ENCODE measurements at regions not wholly inside any gene's neighbourhood (a gene's known extent, or its start where the extent isn't known, plus 50 kb on each side); places are given as distances from the start of the nearest gene placed in this dataset.

DNA sequence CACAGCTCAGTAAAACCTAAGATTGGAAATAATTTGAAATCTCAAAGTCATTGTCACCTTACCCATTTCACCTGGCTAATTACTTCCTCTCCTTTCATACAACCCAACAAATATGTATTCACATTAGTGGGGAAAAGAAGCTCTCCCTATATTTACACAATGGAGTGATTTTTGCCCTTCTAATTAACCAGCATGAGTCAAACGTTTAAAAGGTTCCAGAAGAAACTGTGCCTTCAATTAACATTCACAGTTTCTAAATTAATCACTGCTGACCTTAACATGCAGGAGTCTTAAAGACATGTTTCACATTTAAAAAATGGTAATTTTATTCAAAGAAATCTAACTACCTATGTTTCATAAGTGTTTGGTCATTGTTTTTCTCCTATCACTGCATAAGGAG is 254.6 kb downstream of the CBLL2 start:
- DNase-seq (no peak), ATAC-seq (ENCODE audit: low FRiP score) (no peak)
- Histone ChIP-seq H3K9me3 (ENCODE audit: control insufficient read depth, low read length) (peaks cover 2% of the 10 kb centered on the region), H3K27me3 (ENCODE audit: control insufficient read depth in 1 of 2, insufficient read depth in 2 of 2, low read length in 1 of 2) (no peaks in the 10 kb centered on the region), H3K4me1 (ENCODE audit: control insufficient read depth in 1 of 2, insufficient read depth in 2 of 2, low read length in 2 of 2) (no peaks in the 10 kb centered on the region), H3K27ac (ENCODE audit: low read depth in 1 of 2, low read length in 2 of 2) (no peak overlapping the region), H3K36me3 (ENCODE audit: control insufficient read depth in 1 of 2, insufficient read depth in 2 of 2, low read length in 1 of 2) (no peaks in the 10 kb centered on the region), H3K4me3 (ENCODE audit: low read length in 2 of 2) (no peak overlapping the region)
- 36 to 60% methylated on average over 1 of the region's 1 CpG for WGBS, 2 donors
- intact Hi-C loops (cut with DNase I): no loop called here

DNA sequence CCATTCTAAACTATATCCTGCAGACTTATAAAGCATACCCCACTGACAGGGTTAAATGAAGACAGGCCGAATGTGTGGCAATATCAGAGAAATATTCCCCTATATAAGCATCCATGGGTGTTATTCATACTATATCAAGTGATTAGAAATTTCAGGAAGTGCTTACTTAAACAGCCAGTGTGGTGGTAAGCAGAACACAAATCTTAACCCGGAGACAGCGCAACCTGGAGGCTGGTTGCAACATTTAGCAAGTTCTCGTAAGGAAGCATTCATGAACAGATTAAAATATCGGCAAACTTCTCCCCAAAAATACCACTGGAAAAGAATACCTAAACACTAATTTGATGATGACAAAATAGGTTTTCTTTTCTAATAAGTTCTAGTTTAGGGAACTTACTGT is 261.2 kb downstream of the CBLL2 start:
- H3K36me3 ChIP-seq (ENCODE audit: control insufficient read depth in 1 of 2, insufficient read depth in 2 of 2, low read length in 1 of 2): no peaks in the 10 kb centered on the region
- H3K4me3 ChIP-seq (ENCODE audit: low read length in 2 of 2): no peak overlapping the region
- ATAC-seq (ENCODE audit: low FRiP score): no peak
- 80 to 92% methylated on average over 5 of the region's 5 CpGs for WGBS, 2 donors
- H3K4me1 ChIP-seq (ENCODE audit: control insufficient read depth in 1 of 2, insufficient read depth in 2 of 2, low read length in 2 of 2): no peaks in the 10 kb centered on the region
- H3K9me3 ChIP-seq (ENCODE audit: control insufficient read depth, low read length): no peaks in the 10 kb centered on the region
- H3K27ac ChIP-seq (ENCODE audit: low read depth in 1 of 2, low read length in 2 of 2): no peak overlapping the region
- no peaks in the 10 kb centered on the region for H3K27me3 ChIP-seq (ENCODE audit: control insufficient read depth in 1 of 2, insufficient read depth in 2 of 2, low read length in 1 of 2)
- intact Hi-C loops (cut with DNase I): no loop called here
- no peak for DNase-seq

DNA sequence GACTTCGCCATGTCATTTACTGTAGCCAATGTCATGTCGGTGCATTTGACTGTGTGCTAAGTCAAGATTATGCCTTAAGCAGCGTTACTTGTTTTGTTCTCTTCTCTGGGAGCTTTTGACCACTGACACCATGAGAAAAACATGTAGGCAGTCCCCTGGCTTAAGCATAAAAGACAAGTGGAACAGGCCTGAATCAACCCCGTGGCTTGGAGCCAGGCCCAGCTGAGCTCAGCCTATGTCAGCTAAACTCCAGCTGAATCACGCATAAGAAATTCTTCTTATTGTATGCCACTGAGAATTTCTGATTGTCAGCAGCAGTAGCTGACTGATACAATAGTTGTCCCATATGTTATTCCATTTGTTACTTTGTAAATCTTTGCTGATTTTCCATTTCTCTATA is 261.9 kb downstream of the CBLL2 start:
- peak; percentile 60 to 77 for DNase-seq
- H3K9me3 ChIP-seq (ENCODE audit: control insufficient read depth, low read length): no peaks in the 10 kb centered on the region
- no peak for ATAC-seq (ENCODE audit: low FRiP score)

DNA sequence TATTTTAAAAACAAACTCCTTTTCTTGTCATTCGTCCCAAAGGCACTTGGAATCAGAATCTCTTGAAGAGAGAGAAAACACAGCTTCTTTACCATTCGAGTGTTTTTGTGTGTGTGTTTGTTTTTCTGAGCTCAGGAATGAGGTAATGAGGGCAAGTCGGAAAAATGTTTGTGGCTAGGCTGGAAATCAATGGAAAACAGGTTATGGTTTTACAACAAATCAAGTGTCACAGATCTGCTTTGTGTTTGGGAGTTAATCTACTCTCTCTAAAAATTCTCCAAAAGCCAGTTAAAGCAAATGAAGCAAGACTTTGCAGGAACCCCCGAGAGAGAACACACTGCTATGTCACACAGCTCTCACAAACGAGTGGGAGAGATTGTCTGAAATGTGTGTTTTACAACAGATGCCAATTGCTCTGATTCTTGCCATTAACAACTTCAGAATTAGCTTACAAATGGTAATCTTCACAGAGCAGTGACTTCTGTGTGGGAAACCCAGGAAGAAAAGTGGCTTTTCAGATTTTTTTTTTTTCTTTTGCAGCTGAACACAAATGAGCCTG is 264.1 kb downstream of the CBLL2 start:
- ATAC-seq (ENCODE audit: low FRiP score) (no peak), DNase-seq (no peak)
- WGBS, 2 donors: 7 to 17% methylated on average over 5 of the region's 5 CpGs
- intact Hi-C loops (cut with DNase I): no loop called here
- no peaks in the 10 kb centered on the region for H3K9me3 ChIP-seq (ENCODE audit: control insufficient read depth, low read length)
- H3K4me3 ChIP-seq (ENCODE audit: low read length in 2 of 2): no peak overlapping the region
- no peak overlapping the region for H3K27ac ChIP-seq (ENCODE audit: low read depth in 1 of 2, low read length in 2 of 2)
- no peaks in the 10 kb centered on the region for H3K4me1 ChIP-seq (ENCODE audit: control insufficient read depth in 1 of 2, insufficient read depth in 2 of 2, low read length in 2 of 2)
- H3K27me3 ChIP-seq (ENCODE audit: control insufficient read depth in 1 of 2, insufficient read depth in 2 of 2, low read length in 1 of 2): no peaks in the 10 kb centered on the region
- no peaks in the 10 kb centered on the region for H3K36me3 ChIP-seq (ENCODE audit: control insufficient read depth in 1 of 2, insufficient read depth in 2 of 2, low read length in 1 of 2)

More for the DNA sequence above, 261.9 kb downstream of the CBLL2 start:
- Histone ChIP-seq H3K27ac (ENCODE audit: low read depth in 1 of 2, low read length in 2 of 2) (no peak overlapping the region), H3K36me3 (ENCODE audit: control insufficient read depth in 1 of 2, insufficient read depth in 2 of 2, low read length in 1 of 2) (no peaks in the 10 kb centered on the region), H3K4me3 (ENCODE audit: low read length in 2 of 2) (no peak overlapping the region), H3K4me1 (ENCODE audit: control insufficient read depth in 1 of 2, insufficient read depth in 2 of 2, low read length in 2 of 2) (no peaks in the 10 kb centered on the region), H3K27me3 (ENCODE audit: control insufficient read depth in 1 of 2, insufficient read depth in 2 of 2, low read length in 1 of 2) (no peaks in the 10 kb centered on the region)
- 28 to 40% methylated on average over 5 of the region's 5 CpGs for WGBS, 2 donors
- intact Hi-C loops (cut with DNase I): no loop called here

DNA sequence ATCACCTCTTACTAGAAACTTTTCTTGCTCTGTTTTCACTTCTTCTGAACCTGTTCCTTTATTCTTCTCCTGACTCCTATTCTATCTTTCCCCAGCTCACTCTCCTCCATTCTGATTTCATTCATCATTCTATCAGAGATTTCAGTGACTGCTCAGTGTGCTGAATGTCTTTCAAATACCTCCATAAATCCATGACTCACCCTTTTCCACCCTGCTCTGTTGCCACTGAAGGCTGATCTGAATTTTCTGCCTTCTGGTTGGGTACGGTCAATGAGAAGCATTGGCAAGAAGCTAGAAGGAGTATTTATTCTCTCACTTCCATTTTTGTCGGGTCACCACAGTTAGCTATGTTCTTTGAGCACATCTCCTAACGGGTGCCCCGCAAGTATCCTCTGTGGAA is 265.9 kb downstream of the CBLL2 start:
- intact Hi-C loops (cut with DNase I): no loop called here
- Histone ChIP-seq H3K27me3 (ENCODE audit: control insufficient read depth in 1 of 2, insufficient read depth in 2 of 2, low read length in 1 of 2) (no peaks in the 10 kb centered on the region), H3K27ac (ENCODE audit: low read depth in 1 of 2, low read length in 2 of 2) (no peak overlapping the region), H3K4me1 (ENCODE audit: control insufficient read depth in 1 of 2, insufficient read depth in 2 of 2, low read length in 2 of 2) (no peaks in the 10 kb centered on the region), H3K9me3 (ENCODE audit: control insufficient read depth, low read length) (no peaks in the 10 kb centered on the region), H3K36me3 (ENCODE audit: control insufficient read depth in 1 of 2, insufficient read depth in 2 of 2, low read length in 1 of 2) (no peaks in the 10 kb centered on the region), H3K4me3 (ENCODE audit: low read length in 2 of 2) (no peak overlapping the region)
- ATAC-seq (ENCODE audit: low FRiP score) (no peak), DNase-seq (no peak)
- WGBS, 2 donors: 85 to 90% methylated on average over 4 of the region's 4 CpGs

DNA sequence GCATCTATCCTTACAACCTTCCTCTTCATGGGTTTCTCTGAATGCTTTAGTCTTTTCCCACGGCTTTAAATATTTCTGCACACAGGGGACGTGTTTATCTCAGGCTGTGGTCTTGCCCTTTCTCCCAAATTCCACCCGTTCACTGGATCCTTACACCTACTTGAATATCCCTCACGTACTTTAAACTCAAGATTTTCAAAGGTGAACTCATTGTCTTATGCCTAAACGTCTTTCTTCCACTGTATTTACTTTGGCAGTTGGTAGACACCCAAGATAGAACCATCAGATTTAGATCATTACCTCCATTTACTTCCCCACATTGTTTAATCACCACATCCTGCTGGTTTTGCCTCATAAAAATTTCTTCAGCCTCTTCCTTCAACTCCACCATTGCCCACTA is 269.2 kb downstream of the CBLL2 start:
- no peaks in the 10 kb centered on the region for H3K9me3 ChIP-seq (ENCODE audit: control insufficient read depth, low read length)
- no peaks in the 10 kb centered on the region for H3K27me3 ChIP-seq (ENCODE audit: control insufficient read depth in 1 of 2, insufficient read depth in 2 of 2, low read length in 1 of 2)
- no peak overlapping the region for H3K27ac ChIP-seq (ENCODE audit: low read depth in 1 of 2, low read length in 2 of 2)
- no peak for DNase-seq
- intact Hi-C loops (cut with DNase I): no loop called here
- H3K4me3 ChIP-seq (ENCODE audit: low read length in 2 of 2): no peak overlapping the region
- no peaks in the 10 kb centered on the region for H3K36me3 ChIP-seq (ENCODE audit: control insufficient read depth in 1 of 2, insufficient read depth in 2 of 2, low read length in 1 of 2)
- WGBS, 2 donors: 40 to 71% methylated on average over 5 of the region's 5 CpGs
- no peak for ATAC-seq (ENCODE audit: low FRiP score)
- no peaks in the 10 kb centered on the region for H3K4me1 ChIP-seq (ENCODE audit: control insufficient read depth in 1 of 2, insufficient read depth in 2 of 2, low read length in 2 of 2)

DNA sequence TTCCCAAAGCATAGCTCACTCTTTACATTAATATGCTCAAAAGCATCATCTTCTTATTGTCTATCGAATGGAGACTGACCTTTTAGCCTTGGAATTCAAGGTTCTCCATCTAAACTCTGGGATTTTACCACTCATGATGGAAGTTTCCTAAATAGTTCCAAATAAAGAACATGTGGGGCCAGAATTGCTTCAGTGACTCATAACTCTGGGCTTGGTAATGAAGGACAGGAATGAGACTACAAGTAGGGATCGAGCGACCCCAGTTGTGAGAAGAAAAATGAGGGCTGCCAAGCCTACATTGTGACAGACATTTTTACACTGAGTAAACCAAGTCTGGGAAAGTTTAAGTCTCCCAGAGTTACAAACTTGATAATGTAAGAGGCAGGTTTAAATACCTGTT is 269.9 kb downstream of the CBLL2 start:
- WGBS, 2 donors: 23 to 48% methylated on average over 3 of the region's 3 CpGs
- no peaks in the 10 kb centered on the region for H3K4me1 ChIP-seq (ENCODE audit: control insufficient read depth in 1 of 2, insufficient read depth in 2 of 2, low read length in 2 of 2)
- no peaks in the 10 kb centered on the region for H3K36me3 ChIP-seq (ENCODE audit: control insufficient read depth in 1 of 2, insufficient read depth in 2 of 2, low read length in 1 of 2)
- H3K27ac ChIP-seq (ENCODE audit: low read depth in 1 of 2, low read length in 2 of 2): no peak overlapping the region
- H3K4me3 ChIP-seq (ENCODE audit: low read length in 2 of 2): no peak overlapping the region
- no peaks in the 10 kb centered on the region for H3K27me3 ChIP-seq (ENCODE audit: control insufficient read depth in 1 of 2, insufficient read depth in 2 of 2, low read length in 1 of 2)
- no peaks in the 10 kb centered on the region for H3K9me3 ChIP-seq (ENCODE audit: control insufficient read depth, low read length)
- ATAC-seq (ENCODE audit: low FRiP score) (no peak), DNase-seq (no peak)
- intact Hi-C loops (cut with DNase I): no loop called here

DNA sequence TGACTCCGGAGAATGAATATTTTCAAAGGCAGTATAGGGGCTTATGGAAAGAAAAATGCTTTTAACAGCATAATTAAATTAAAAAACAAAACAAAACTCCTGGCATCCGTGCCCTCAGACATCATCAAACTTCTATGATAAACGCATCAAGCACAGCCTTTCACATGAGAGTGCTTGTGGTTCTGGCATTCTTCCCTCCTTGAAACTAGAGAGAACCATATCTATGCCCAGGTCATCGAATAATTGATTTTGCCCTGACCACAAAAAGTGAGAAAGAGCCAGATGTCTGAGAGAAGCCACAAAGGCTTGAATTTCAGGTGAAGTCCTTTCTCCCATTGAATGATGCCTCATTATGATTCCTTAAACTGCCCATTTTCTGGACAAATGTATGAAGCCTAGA is 286.8 kb downstream of the CBLL2 start:
- intact Hi-C loops (cut with DNase I): no loop called here
- ATAC-seq (ENCODE audit: low FRiP score) (no peak), DNase-seq (no peak)
- Histone ChIP-seq H3K4me3 (ENCODE audit: low read length in 2 of 2) (no peak overlapping the region), H3K9me3 (ENCODE audit: control insufficient read depth, low read length) (no peaks in the 10 kb centered on the region), H3K27ac (ENCODE audit: low read depth in 1 of 2, low read length in 2 of 2) (no peak overlapping the region), H3K36me3 (ENCODE audit: control insufficient read depth in 1 of 2, insufficient read depth in 2 of 2, low read length in 1 of 2) (no peaks in the 10 kb centered on the region), H3K4me1 (ENCODE audit: control insufficient read depth in 1 of 2, insufficient read depth in 2 of 2, low read length in 2 of 2) (no peaks in the 10 kb centered on the region), H3K27me3 (ENCODE audit: control insufficient read depth in 1 of 2, insufficient read depth in 2 of 2, low read length in 1 of 2) (no peaks in the 10 kb centered on the region)
- 51 to 79% methylated on average over 4 of the region's 4 CpGs for WGBS, 2 donors

DNA sequence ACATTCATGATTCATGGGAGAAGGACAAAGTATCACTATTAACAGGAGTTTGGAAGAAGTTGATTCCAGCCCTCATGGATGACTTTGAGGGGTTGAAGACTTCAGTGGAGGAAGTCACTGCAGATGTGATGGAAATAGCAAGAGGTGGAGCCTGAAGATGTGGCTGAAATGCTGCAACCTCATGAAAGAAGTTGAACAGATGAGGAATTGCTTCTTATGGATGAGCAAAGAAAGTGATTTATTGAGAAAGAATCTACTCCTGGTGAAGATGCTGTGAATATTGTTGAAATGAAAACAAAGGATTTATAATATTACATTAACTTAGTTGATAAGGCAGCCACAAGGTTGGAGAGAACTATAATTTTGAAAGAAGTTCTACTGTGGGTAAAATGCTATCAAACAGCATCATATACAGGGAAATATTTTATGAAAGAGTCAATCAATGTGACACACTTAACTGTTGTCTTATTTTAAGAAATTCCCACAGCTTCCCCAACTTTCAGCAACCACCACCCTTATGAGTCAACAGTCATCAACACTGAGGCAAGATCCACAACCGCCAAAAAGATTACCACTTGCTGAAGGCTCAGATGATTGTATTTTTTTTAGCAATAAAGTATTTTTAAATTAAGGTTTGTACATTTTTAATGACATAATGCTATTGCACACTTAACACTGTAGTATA is 302.6 kb downstream of the CBLL2 start:
- no peaks in the 10 kb centered on the region for H3K4me1 ChIP-seq (ENCODE audit: control insufficient read depth in 1 of 2, insufficient read depth in 2 of 2, low read length in 2 of 2)
- no peaks in the 10 kb centered on the region for H3K9me3 ChIP-seq (ENCODE audit: control insufficient read depth, low read length)
- 63 to 75% methylated on average over 1 of the region's 1 CpG for WGBS, 2 donors
- H3K36me3 ChIP-seq (ENCODE audit: control insufficient read depth in 1 of 2, insufficient read depth in 2 of 2, low read length in 1 of 2): no peaks in the 10 kb centered on the region
- H3K27me3 ChIP-seq (ENCODE audit: control insufficient read depth in 1 of 2, insufficient read depth in 2 of 2, low read length in 1 of 2): no peaks in the 10 kb centered on the region
- ATAC-seq (ENCODE audit: low FRiP score): no peak
- H3K27ac ChIP-seq (ENCODE audit: low read depth in 1 of 2, low read length in 2 of 2): no peak overlapping the region
- H3K4me3 ChIP-seq (ENCODE audit: low read length in 2 of 2): no peak overlapping the region
- DNase-seq: no peak
- intact Hi-C loops (cut with DNase I): loop anchor here in 1 of 2 donors (5.0 kb wide), 1 partner anchor 132 kb away; no protein-coding TSS in a partner anchor
